ENCODE measurements at regions not wholly inside any gene's neighbourhood (a gene's known extent, or its start where the extent isn't known, plus 50 kb on each side); places are given as distances from the start of the nearest gene placed in this dataset.
A peak's percentile ranks its signal among the peaks of the same experiment; 100 is the strongest.
"Not testable (repeated sequence)": the region's sequence is repeated elsewhere in the genome, so short reads cannot be mapped to it uniquely, and the experiment has no call there.

GRCh38 chr1:219100059-219100458 lies 73.6 kb upstream of the LYPLAL1 start:
- TF ChIP-seq CTCF (conservative IDR thresholded peaks at IDR 0.05; ENCODE audit: control insufficient read depth, insufficient read depth, low read depth, low read length) = no peak
- DNase-seq (ENCODE audit: low read depth) = no peak
- H3K4me3 ChIP-seq (ENCODE audit: control insufficient read depth, low read depth, low read length) = no peak overlapping the region

DNA sequence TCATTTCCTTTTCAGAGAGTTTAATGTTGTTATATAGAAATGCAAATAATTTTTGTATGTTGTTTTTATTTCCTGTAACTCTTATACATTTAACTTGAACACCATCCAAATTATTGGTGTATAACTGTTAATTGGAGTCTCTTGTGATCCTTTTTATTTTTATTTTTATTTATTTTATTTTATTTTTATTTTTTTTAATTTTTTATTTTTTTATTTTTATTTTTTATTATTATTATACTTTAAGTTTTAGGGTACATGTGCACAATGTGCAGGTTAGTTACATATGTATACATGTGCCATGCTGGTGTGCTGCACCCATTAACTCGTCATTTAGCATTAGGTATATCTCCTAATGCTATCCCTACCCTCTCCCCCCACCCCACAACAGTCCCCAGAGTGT lies 71.2 kb upstream of the LYPLAL1 start:
- not testable (repeated sequence) for H3K4me3 ChIP-seq (ENCODE audit: control insufficient read depth, low read depth, low read length); DNase-seq (ENCODE audit: low read depth)

DNA sequence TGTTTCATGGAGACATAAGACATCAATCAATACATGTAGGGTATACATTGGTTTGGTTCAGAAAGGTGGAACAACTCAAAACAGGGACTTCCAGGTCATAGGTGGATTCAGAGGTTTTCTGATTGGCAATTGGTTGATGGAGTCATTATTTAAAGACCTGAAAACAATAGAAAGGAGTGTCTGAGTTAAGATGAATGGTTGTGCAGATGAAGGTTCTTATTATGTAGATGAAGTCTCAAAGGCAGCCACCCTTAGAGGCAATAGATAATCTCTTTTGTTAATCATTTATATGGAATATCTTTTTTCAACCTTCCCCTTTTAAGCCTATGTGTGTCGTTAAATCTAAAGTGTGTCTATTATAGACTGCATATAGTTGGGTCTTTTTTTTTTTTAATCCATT lies 67.8 kb upstream of the LYPLAL1 start:
- TF ChIP-seq CTCF (conservative IDR thresholded peaks at IDR 0.05; ENCODE audit: control insufficient read depth, insufficient read depth, low read depth, low read length) = no peak
- H3K4me3 ChIP-seq (ENCODE audit: control insufficient read depth, low read depth, low read length) = no peak overlapping the region
- no peak for DNase-seq (ENCODE audit: low read depth)

DNA sequence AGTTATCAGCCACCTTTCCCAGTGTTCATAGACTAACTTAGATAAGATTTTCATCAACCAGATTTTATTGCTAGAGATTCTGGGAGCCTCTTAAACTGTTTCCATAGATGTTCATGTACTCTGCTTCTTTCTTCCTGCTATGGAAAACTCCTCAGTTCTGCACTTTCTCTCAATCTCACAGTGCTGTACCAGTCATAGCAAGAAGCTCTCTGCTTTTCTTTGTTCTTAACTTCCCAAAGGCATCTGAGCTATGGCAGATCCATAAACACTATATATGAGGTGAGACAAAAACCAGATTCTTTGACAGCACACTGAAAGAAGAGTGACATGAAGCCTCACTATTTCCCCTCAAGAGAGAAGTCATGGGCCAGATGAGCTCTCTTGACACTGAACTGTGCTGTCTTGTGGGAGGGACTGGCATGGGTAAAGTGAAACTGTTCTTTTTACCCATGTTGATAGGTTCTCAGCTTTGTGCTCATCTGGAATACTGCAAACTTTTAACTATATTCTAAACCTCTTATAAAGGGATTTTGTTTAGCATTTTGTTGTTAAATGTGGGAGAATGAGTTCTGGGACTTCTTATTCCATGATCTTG lies 64.2 kb upstream of the LYPLAL1 start:
- DNase-seq (ENCODE audit: low read depth) = no peak
- no peak for TF ChIP-seq CTCF (conservative IDR thresholded peaks at IDR 0.05; ENCODE audit: control insufficient read depth, insufficient read depth, low read depth, low read length)
- no peak overlapping the region for H3K4me3 ChIP-seq (ENCODE audit: control insufficient read depth, low read depth, low read length)

DNA sequence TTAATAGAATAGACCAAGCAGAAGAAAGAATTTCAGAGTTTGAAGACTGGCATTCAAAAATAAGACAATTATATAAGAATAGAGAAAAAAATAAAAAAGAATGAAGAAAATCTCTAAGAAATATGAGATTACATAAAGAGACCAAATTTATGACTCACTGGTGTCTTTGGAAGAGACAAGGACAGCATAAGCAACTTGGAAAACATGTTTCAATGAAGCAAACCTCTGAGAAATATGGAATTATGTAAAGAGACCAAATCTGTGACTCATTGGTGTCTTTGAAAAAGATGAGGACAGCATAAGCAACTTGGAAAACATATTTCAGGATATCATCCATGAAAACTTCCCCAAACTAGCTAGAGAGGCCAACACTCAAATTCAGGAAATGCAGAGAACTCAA lies 60.4 kb upstream of the LYPLAL1 start:
- no peak for DNase-seq (ENCODE audit: low read depth)
- H3K4me3 ChIP-seq (ENCODE audit: control insufficient read depth, low read depth, low read length) = no peak overlapping the region
- TF ChIP-seq CTCF (conservative IDR thresholded peaks at IDR 0.05; ENCODE audit: control insufficient read depth, insufficient read depth, low read depth, low read length) = no peak

- DNase-seq (ENCODE audit: low read depth) = no peak
- TF ChIP-seq CTCF (conservative IDR thresholded peaks at IDR 0.05; ENCODE audit: control insufficient read depth, insufficient read depth, low read depth, low read length) = no peak
- H3K4me3 ChIP-seq (ENCODE audit: control insufficient read depth, low read depth, low read length) = no peak overlapping the region
Observed at GRCh38 chr1:219114014-219114413, 59.7 kb upstream of the LYPLAL1 start.

GRCh38 chr1:219119839-219120238 lies 53.8 kb upstream of the LYPLAL1 start:
- no peak for TF ChIP-seq CTCF (conservative IDR thresholded peaks at IDR 0.05; ENCODE audit: control insufficient read depth, insufficient read depth, low read depth, low read length)
- DNase-seq (ENCODE audit: low read depth) = peak; percentile 40
- H3K4me3 ChIP-seq (ENCODE audit: control insufficient read depth, low read depth, low read length) = no peak overlapping the region

Data from fibroblast of mammary gland (primary cell).